Stromal cell of bone marrow (primary cell): ENCODE measurements at regions not wholly inside any gene's neighbourhood (a gene's known extent, or its start where the extent isn't known, plus 50 kb on each side); places are given as distances from the start of the nearest gene placed in this dataset.
"Not testable (repeated sequence)": the region's sequence is repeated elsewhere in the genome, so short reads cannot be mapped to it uniquely, and the experiment has no call there.

Experiments
- DNase-seq: peaks from one replicate; pipeline ENCODE4 v3.0.0-alpha.2; 2012; ENCODE audit warnings: low read depth

DNA sequence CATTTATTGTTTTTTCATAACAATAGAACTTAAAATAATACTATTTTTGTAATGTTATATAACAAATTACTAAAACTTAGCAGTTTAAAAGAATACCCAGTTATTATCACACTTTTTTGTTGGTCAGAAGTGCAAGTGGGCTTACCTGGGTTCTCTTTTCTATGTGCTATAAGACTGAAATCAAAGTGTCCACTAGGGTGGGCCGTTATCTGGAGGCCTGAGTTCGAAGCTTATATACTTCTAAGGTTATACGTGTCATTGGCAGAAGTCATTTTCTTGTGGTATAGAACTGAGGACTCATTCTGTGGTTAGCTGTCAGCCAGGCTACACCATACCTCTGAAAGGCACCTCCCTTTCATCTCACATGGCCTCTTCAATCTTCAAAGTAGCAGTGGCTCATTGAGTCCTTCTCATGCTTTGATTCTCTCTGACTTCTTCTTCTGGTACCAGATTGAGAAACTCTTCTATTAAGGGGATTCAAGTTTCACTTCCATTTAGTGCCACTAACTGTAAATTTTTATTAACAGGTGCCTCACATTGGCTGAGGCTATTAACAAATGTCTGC, 414.3 kb downstream of the AMY1C start:
- DNase-seq: no peak

DNA sequence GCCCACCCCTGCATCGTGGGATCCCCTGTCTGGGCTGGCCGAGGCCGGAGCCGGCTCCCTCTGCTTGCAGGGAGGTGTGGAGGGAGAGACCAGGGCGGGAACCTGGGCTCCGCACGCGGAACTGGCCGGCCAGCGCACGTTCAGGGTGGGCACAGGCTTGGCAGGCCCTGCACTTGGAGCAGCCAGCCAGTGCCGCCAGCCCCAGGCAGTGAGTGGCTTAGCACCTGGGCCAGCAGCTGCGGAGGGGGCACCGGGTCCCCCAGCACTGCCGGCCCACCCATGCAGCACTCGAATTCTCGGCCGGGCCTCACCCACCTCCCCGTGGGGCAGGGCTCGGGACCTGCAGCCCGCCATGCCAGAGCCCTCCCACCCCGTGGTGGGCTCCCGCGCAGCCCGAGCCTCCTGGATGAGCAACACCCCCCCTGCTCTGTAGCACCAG, 422.6 kb downstream of the AMY1C start:
- no peak for DNase-seq

DNA sequence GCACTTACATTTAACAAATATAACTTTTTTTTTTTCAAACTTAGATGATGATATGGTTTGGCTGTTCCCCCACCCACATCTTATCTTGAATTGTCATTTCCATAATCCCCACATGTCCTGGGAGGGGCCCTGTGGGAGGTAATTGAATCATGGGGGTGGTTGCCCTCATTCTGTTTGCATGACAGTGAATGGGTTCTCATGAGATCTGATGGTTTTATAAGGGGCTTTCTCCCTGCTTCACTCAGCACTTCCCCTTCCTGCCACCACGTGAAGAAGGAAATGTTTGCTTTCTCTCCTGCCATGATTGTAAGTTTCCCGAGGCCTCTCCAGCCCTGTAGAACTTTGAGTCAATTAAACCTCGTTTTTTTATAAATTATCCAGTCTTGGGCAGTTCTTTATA, 432.6 kb downstream of the AMY1C start:
- no peak for DNase-seq

DNA sequence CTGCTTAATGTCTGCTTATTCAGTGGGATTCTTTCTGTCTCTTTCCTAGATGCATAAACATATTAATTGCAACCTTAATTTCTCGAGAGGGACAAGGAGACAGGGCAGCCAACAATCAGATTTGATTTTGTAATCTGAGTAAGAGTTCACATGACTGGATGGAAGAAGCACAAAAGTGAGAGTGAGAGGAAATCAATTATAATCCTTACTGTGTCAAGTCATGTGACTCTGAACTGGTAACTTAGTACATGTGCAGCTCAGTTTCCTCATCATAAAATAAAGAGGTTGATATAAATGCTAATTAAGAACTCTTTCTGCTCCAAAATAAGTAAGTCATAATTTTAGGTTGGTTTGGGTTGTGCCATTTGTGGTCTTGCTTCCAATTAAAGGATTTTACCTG, 439.5 kb downstream of the AMY1C start:
- no peak for DNase-seq

DNA sequence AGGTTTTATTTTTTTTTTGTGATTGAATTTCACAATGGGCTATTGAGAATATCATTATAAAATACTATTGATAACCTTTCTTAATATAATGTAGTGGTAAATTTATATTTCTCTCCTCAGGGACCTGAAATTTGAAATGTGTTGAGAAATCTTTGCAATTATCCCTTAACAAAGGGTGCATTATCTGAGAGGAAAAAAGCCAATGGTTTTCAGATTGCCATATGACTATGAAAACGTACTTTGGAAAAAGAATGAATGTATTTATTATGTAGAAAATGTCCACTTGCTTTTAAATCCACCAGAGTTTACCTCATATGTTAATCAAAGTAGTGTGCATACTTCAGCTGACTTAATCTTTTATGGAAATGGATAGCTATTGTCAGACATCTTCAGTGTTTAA, 441.1 kb downstream of the AMY1C start:
- DNase-seq: no peak

DNA sequence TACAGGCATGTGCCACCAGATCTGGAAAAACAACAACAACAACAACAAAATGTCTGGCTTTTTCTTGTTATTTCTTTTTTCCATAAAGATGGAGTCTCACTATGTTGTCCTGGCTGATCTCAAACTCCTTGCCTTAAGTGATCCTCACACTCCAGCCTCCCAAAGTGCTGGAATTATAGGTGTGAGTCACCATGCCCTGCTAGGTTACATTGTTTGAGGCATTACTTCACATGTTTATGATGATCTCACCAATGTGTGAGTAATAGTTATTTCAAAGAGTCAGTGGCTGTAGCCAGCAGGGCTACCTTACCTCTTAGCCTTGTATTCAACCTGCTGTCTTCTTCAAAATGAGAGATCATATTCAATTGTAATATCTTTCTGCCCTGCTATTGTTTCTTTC, 445.7 kb downstream of the AMY1C start:
- DNase-seq: no peak

DNA sequence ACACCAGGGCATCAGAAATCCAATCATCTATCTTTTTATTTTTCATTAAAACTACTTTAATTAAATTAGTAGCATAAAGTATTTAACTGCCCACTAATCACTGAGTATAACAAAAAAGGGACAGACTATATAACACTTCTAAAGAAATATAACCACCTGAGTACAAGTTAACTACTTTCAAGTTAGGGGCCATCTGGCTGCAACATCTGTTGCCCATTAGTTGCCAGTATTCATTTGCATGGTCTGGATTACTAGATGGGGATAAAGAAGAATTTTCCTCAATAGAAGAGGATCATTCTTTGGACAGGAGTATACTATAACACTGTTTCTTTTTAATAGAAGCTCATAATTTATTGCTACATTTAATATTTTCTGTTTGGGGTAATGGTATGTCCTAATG, 446.4 kb downstream of the AMY1C start:
- no peak for DNase-seq

DNA sequence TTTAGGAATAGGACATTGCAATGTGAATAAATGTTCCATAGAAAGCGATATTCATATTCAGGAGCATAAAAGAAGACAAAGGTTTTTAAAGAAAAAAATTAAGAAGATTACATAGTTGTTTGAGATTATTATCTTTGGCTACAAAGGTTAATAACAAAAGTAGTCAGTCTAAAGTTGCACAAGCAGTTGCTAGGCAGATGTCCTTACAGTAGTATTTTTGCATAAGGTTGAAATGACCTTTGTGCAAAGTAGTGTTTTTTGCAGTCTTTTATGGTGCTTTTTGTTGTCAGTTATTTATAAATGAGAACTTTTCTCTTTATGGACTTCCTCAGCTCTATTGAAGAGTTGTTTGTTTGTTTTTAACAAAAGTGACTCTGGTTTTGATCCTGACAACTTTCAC, 447.8 kb downstream of the AMY1C start:
- DNase-seq: no peak

DNA sequence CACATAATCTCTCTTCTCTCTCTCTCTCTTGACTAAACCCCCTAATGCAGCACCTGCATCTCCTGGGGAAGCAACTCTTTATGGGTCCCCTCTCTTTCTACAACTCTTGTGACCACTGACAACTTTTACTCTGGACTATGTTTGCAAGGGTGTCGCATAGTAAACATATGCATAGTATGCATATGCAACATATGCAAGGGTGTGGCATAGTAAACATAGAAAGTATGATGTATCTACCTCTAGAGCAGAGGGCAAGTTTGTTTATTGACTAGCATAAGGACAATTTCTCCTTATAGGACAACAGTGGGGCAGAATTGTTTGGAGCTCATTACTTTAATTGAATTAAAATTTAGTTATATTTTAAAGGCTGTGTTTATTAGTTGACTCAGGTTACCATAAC, 462.5 kb downstream of the AMY1C start:
- no peak for DNase-seq

DNA sequence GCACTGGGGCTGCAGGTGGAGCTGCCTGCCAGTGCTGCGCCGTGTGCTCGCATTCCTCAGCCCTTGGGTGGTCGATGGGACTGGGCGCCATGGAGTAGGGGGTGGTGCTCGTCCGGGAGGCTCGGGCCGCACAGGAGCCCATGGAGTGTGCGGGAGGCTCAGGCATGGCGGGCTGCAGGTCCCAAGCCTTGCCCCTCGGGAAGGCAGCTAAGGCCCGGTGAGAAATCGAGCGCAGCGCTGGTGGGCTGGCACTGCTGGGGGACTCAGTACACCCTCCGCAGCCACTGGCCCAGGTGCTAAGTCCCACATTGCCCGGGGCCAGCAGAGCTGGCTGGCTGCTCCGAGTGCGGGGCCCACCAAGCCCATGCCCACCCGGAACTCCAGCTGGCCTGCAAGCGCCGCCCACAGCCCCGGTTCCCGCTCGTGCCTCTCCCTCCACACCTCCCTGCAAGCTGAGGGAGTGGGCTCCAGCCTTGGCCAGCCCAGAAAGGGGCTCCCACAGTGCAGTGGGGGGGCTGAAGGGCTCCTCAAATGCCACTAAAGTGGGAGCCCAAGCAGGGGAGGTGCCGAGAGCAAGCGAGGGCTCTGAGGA, 467.8 kb downstream of the AMY1C start:
- DNase-seq: not testable (repeated sequence)

DNA sequence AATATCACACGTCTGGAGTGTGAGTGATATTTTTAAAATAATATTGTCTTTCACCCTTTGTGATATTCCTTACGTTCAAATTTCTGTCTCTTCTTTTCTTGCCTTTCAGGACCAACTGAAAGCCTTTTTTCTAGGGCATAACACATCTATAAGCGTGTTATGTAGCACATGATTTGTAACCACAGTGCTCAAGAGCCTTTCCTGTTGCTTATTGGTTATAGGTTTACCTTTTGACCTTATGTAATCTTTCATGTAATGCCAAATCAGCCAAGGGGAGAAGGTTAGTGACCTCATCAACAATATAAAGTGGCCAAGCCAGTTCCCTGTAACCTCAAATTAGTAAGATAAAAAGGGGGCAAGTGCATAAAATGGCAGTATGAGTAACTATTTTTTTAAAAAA, 480.2 kb downstream of the AMY1C start:
- DNase-seq: no peak

DNA sequence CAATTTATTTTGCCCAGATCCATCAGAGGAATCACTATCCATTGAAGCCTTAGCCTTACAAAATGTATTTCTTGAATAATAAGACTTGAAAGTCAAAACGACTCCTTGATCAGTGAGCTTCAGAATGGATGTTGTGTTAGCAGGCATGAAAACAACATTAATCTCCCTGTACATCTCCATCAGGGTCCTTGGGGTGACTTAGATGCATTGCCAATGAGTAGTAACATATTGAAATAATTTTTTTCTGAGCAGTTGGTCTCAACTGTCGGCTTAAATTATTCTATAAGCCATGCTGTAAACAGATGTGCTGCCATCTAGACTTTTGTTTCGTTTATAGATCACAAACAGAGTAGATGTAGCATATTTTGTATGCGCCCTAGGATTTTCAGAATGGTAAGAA, 482.0 kb downstream of the AMY1C start:
- DNase-seq: no peak

DNA sequence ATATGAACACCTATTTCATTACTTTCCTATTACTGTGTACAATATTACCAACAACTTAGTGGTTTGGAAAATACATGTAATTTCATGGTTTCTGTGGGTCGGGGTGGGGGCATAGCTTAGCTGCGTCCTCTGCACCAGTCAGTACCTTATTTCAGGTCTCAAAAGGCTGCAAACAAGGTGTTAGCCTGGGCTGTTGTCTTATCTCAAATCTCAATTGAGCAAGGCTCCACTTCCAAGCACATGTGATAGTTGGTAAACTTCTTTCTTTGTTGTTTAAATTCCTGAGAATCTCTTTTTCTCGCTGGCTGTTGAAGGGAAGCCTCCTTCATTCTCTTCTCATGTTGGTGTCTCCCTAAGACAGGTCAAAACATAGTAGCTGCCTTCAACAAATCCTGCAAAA, 485.4 kb downstream of the AMY1C start:
- DNase-seq: no peak

DNA sequence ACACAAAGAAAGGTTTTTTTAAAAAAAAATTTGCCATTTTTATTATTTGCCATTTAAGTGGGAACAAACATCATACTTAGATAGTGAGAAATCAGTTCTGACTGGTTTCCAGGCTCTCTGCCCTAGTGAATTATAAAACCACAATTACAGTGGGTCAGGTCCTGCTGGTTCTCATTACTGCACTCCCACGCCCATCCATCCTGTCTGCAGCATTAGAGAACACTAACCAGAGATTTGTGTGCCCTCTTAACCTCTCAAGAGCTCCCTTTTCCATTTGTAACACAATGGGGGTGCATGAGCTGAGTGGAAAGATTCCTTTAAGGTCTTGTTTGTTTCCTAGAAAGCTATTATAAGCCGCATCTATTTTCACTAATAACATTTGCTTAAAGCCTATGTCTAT, 489.3 kb downstream of the AMY1C start:
- DNase-seq: no peak

DNA sequence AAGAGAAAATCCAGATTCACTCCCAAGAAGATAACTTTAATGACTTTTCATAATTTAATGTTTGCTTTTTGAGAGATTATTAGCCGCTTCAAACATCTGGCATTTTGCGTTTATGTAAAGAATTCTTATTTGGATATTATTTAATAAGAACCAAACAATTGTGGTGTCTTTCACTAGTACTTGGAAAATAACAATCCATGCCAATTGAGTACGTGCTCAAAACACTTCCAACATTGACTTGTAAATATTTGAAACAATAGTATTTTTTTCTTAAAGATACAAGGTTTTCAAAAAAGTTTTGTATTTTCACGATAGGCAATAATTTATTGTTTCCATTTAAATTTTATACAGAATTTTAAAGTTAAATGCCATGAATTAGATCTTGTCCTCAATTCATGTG, 498.7 kb downstream of the AMY1C start:
- no peak for DNase-seq

DNA sequence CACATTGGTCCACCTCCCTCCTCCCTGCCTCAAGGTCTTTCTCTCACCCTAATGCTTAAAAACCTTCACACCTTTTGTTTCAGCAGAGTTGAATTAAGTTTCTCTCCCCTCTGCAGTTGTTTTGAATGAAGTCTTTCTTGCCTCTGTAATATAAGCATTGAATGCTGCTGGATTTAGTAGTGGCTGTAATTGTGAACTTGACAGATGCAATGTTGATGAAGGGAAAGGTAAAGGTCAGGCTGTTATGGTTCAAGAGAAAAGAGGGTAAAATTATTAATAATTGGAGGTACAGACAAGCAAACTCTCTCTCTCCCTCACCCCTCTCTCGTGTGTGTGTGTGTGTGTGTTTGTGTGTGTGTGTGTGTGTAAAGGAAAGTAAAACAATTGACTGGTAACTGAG, 509.8 kb downstream of the AMY1C start:
- no peak for DNase-seq

DNA sequence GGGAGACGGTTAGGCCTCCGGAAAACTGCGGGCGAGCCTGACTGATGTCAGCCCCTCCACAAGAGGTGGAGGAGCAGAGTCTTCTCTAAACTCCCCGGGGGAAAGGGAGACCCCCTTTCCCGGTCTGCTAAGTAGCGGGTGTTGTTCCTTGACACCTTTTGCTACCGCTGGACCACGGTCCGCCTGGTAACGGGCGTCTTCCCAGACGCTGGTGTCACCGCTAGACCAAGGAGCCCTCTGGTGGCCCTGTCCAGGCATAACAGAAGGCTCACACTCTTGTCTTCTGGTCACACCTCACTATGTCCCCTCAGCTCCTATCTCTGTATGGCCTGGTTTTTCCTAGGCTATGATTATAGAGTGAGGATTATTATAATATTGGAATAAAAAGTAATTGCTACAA, 513.4 kb downstream of the AMY1C start:
- not testable (repeated sequence) for DNase-seq

DNA sequence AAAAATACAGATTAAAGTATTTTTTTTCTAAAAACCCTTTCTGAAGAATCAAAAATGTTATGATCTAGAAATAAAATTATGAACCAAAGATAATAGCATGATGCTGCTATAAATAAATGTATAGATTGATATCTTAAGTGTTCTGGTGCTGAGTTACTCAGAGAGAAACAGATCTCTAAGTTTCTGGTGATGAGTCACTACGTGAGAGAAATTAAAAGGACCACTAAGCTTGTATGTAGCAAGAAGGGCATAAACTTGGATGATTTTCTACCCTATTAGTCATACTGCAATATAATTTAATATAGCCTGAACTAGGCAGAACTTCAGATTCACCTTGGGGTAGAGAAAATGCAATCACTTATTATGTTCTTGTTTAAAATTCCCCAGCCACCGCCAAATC, 514.8 kb downstream of the AMY1C start:
- DNase-seq: no peak

DNA sequence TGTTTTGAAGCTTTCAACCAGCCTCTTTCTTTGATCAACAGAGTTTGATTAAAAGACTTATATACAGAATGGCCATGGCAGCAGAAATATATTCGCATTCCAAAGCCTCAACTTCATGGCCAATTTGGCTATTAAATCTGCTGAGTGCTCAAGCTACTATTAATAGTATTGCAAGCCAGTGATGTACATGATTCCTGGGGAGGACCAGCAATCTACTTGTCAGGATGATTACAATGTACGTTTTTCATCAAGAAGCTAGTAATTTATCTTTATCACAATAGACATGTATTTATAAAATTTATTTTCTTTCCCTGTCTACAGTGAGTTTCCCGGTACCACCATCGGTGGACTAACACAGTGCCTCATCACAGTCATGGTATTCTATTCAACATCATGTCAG, 515.5 kb downstream of the AMY1C start:
- DNase-seq: no peak

DNA sequence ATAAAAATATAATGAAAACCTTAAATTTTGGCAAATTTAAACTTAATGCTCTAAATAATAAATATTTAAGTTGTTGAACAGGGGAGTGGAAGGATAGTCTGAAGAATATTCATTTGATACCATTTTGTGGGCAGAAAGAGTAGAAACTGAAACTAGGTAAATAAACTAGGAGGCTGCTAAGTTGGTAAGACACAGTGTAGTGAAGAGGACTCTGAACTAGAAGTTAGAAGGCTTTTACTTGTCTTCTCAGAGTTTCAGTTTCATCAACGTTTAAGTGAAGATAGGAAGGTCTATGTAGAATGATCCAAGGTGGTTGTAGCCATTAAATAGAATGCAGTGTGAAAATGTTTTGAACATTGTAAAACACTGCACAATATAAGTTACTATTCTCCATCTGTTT, 516.9 kb downstream of the AMY1C start:
- DNase-seq: no peak

DNA sequence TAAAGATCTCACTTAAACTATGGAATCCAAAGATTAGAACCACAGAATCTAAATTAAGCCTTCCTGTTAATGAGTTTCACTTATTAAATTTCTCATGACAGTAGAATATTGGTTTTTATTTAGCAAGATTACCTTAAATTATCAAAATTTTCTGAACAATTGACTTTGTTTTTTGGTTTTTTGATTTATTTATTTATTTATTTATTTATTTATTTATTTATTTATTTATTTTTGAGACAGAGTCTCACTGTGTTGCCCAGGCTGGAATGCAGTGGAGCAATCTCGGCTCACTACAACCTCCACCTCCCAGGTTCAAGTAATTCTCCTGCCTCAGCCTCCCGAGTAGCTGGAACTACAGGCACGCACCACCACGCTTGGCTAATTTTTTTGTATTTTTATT, 538.6 kb downstream of the AMY1C start:
- not testable (repeated sequence) for DNase-seq

DNA sequence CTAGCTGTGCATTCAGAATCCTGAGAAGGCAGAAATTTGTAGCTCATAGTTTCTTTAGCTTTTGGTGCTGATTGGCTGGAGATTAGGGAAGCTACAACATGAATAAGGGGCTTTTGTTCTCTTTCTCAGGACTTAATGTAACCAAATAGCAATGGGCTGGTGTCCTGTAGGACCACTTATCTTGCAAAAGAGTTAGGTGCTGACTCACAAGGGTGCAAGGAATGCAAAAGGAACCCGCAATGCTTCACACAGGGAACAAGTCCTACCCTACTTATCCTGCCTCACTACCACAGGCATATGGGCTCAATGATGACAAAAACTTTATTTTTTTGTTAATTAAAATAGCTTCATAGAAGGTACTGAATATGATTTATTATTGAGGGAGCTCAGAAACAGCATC, 541.5 kb downstream of the AMY1C start:
- DNase-seq: no peak

DNA sequence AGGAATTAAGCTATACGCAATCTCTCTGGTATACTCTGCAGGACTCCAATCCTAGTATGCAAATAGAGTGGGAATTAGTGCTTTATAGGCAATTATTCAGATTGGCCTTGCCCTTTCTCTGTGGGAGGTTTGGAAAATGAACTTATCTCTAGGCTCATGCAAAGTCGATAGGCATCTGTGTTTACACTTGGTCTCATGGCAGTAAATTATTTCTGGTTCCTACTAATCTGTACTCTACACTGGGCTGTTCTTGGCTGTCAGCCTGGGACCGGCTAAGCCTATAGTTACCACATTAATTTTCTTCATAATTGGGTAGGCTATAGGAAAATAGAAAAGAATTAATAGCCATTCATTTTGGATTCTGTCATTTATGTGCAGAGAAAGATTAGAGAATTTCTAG, 544.6 kb downstream of the AMY1C start:
- DNase-seq: no peak

DNA sequence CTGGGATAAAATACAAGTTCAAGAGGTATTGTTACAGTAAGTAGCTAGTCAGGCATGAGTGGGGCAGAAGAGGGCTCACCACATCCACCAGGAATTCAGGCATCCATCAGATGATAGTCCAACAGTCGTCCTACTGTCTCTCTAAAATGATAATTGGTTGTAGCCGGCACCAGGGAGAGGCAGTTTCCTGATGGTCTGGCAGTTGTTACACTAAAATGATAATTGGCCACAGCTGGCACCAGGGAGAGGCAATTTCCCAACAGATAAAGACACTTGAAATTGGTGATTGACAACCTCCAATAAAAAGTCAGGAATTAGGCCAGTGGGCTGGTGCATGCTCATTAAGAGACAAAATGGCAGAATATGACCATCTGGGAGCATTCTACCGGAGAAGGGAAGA, 545.8 kb downstream of the AMY1C start:
- DNase-seq: no peak

DNA sequence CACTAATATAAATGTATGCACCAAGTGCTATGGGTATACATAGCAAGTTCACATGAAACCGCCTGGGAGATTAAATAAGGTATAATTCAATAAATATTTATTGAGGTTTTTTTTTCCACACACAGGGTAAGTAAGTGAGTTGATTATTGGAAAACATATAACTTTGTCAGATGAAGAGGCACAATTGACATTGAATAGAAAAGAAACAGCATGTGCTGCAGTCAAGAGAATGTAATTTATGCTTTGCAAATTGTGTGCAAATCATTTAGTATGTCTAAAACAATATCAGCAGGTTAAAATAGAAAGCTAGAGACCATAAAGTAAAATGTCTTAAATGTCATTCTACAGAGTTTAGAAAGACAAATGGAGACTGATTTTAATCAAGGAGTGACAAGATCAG, 560.0 kb downstream of the AMY1C start:
- no peak for DNase-seq
